CD8-positive, alpha-beta memory T cell (primary cell): ENCODE measurements at regions not wholly inside any gene's neighbourhood (a gene's known extent, or its start where the extent isn't known, plus 50 kb on each side); places are given as distances from the start of the nearest gene placed in this dataset.

Experiments
- CTCF ChIA-PET: fragments of 350-600 bp; sonication (Branson Sonifier 250); formaldehyde crosslinking; loops from one replicate; lab custom pipeline; 2021; ENCODE audit warnings: antibody characterized with exemption; lab: Charles Lee
- POLR2A ChIA-PET: fragments of 350-600 bp; sonication (Branson Sonifier 250); formaldehyde crosslinking; loops from one replicate; lab custom pipeline; 2021; ENCODE audit warnings: antibody characterized with exemption; lab: Charles Lee
- DNase-seq, 5 donors: peaks; one replicate each; pipeline versions ENCODE4 v3.0.0 to v3.0.0-alpha.2; 2020 to 2022; ENCODE audit warnings: mixed read lengths in 1 of 5
- H3K27ac ChIP-seq: one replicate; pipeline ENCODE4 v1.7.0; 2013; ENCODE audit warnings: low read depth, mild to moderate bottlenecking, low read length, moderate library complexity
- H3K27me3 ChIP-seq: 2 replicates; pipeline ENCODE4 v1.7.0; 2013; ENCODE audit warnings: low read length, mild to moderate bottlenecking; ENCODE audit not compliant: insufficient read depth, poor library complexity, severe bottlenecking
- H3K36me3 ChIP-seq: 2 replicates; pipeline ENCODE4 v1.7.0; 2013; ENCODE audit warnings: mild to moderate bottlenecking, low read length, moderate library complexity; ENCODE audit not compliant: insufficient read depth
- H3K4me1 ChIP-seq: 2 replicates; pipeline ENCODE4 v1.7.0; 2013; ENCODE audit warnings: mild to moderate bottlenecking, low read length, moderate library complexity; ENCODE audit not compliant: insufficient read depth
- H3K4me3 ChIP-seq: 2 replicates; pipeline ENCODE4 v1.7.0; 2013; ENCODE audit warnings: mild to moderate bottlenecking, low read length
- H3K9me3 ChIP-seq: 2 replicates; pipeline ENCODE4 v1.7.0; 2013; ENCODE audit warnings: mild to moderate bottlenecking, low read length
- H3K27ac Mint-ChIP-seq, 8 donors: one replicate each; pipeline ENCODE4 v1.8.0; 2020 to 2021; ENCODE audit warnings: mixed read lengths in 8 of 8, mild to moderate bottlenecking in 6 of 8, inconsistent platforms in 3 of 8, moderate library complexity in 3 of 8
- H3K27me3 Mint-ChIP-seq, 2 donors: one replicate each; pipeline ENCODE4 v1.8.0; 2020 to 2021; ENCODE audit warnings: mixed read lengths in 2 of 2, mild to moderate bottlenecking in 1 of 2, moderate library complexity in 1 of 2
- H3K36me3 Mint-ChIP-seq, 3 donors: one replicate each; pipeline ENCODE4 v1.8.0; 2020 to 2021; ENCODE audit warnings: mixed read lengths in 3 of 3, inconsistent platforms in 1 of 3, mild to moderate bottlenecking in 1 of 3
- H3K4me1 Mint-ChIP-seq, 3 donors: one replicate each; pipeline ENCODE4 v1.8.0; 2020 to 2021; ENCODE audit warnings: mixed read lengths in 3 of 3, inconsistent platforms in 1 of 3, mild to moderate bottlenecking in 1 of 3
- H3K4me3 Mint-ChIP-seq, 7 donors: one replicate each; pipeline ENCODE4 v1.8.0; 2020 to 2021; ENCODE audit warnings: mixed read lengths in 7 of 7, mild to moderate bottlenecking in 6 of 7, moderate library complexity in 4 of 7, inconsistent platforms in 2 of 7
- H3K9me3 Mint-ChIP-seq, 5 donors: one replicate each; pipeline ENCODE4 v1.8.0; 2020 to 2022; ENCODE audit warnings: mixed read lengths in 5 of 5, mild to moderate bottlenecking in 3 of 5, moderate library complexity in 2 of 5, inconsistent platforms in 1 of 5

GRCh38 chr7:42479816-42480633 is 243.0 kb upstream of the GLI3 start:
- H3K4me1 Mint-ChIP-seq, result no peaks in the 10 kb centered on the region
- H3K27me3 Mint-ChIP-seq, result no peaks in the 10 kb centered on the region
- Histone ChIP-seq H3K36me3 (no peaks in the 10 kb centered on the region), H3K27me3 (no peaks in the 10 kb centered on the region), H3K9me3 (no peaks in the 10 kb centered on the region), H3K4me3 (no peak overlapping the region), H3K27ac (no peak overlapping the region), H3K4me1 (no peaks in the 10 kb centered on the region)
- H3K4me3 Mint-ChIP-seq, result no peak overlapping the region
- no peak overlapping the region for H3K27ac Mint-ChIP-seq
- ChIA-PET POLR2A (no interaction called here), CTCF (no interaction called here)
- no peak for DNase-seq
- peaks cover 0 to 6% (median 2%) of the 10 kb centered on the region in 5 donors for H3K9me3 Mint-ChIP-seq
- H3K36me3 Mint-ChIP-seq, result no peaks in the 10 kb centered on the region

- Histone ChIP-seq H3K4me3 (no peak overlapping the region), H3K27me3 (no peaks in the 10 kb centered on the region), H3K36me3 (no peaks in the 10 kb centered on the region), H3K4me1 (no peaks in the 10 kb centered on the region), H3K9me3 (no peaks in the 10 kb centered on the region), H3K27ac (no peak overlapping the region)
- Mint-ChIP-seq H3K27ac (no peak overlapping the region), H3K36me3 (no peaks in the 10 kb centered on the region), H3K4me1 (no peaks in the 10 kb centered on the region), H3K9me3 (peaks cover 0 to 6% (median 2%) of the 10 kb centered on the region in 5 donors), H3K27me3 (no peaks in the 10 kb centered on the region), H3K4me3 (no peak overlapping the region)
- ChIA-PET CTCF (no interaction called here), POLR2A (no interaction called here)
- no peak for DNase-seq
Measured at GRCh38 chr7:42479452-42479815, 242.4 kb upstream of the GLI3 start.

GRCh38 chr7:42478717-42479116 is 241.7 kb upstream of the GLI3 start:
- ChIA-PET CTCF (no interaction called here), POLR2A (no interaction called here)
- no peak overlapping the region for H3K27ac Mint-ChIP-seq
- no peaks in the 10 kb centered on the region for H3K36me3 ChIP-seq
- H3K27ac ChIP-seq, result no peak overlapping the region
- H3K4me3 Mint-ChIP-seq, result no peak overlapping the region
- H3K9me3 Mint-ChIP-seq, result peaks cover 0 to 8% (median 2%) of the 10 kb centered on the region in 5 donors
- H3K36me3 Mint-ChIP-seq, result no peaks in the 10 kb centered on the region
- no peaks in the 10 kb centered on the region for H3K4me1 Mint-ChIP-seq
- DNase-seq, result no peak
- no peak overlapping the region for H3K4me3 ChIP-seq
- H3K27me3 Mint-ChIP-seq, result no peaks in the 10 kb centered on the region
- no peaks in the 10 kb centered on the region for H3K9me3 ChIP-seq
- no peaks in the 10 kb centered on the region for H3K27me3 ChIP-seq
- H3K4me1 ChIP-seq, result no peaks in the 10 kb centered on the region

GRCh38 chr7:42476255-42476654 is 239.2 kb upstream of the GLI3 start:
- no peak overlapping the region for H3K27ac Mint-ChIP-seq
- H3K4me1 Mint-ChIP-seq, result no peaks in the 10 kb centered on the region
- H3K36me3 ChIP-seq, result no peaks in the 10 kb centered on the region
- no peak for DNase-seq
- no peak overlapping the region for H3K4me3 Mint-ChIP-seq
- H3K4me3 ChIP-seq, result no peak overlapping the region
- CTCF ChIA-PET, result no interaction called here
- no peaks in the 10 kb centered on the region for H3K9me3 ChIP-seq
- no peak overlapping the region for H3K27ac ChIP-seq
- H3K36me3 Mint-ChIP-seq, result no peaks in the 10 kb centered on the region
- H3K27me3 ChIP-seq, result no peaks in the 10 kb centered on the region
- peaks cover 0 to 7% (median 2%) of the 10 kb centered on the region in 5 donors for H3K9me3 Mint-ChIP-seq
- H3K4me1 ChIP-seq, result no peaks in the 10 kb centered on the region
- POLR2A ChIA-PET, result no interaction called here
- H3K27me3 Mint-ChIP-seq, result peaks cover 0 to 1% of the 10 kb centered on the region in 2 donors

GRCh38 chr7:42475082-42475481 is 238.1 kb upstream of the GLI3 start:
- Mint-ChIP-seq H3K4me1 (no peaks in the 10 kb centered on the region), H3K36me3 (no peaks in the 10 kb centered on the region), H3K9me3 (peaks cover 0 to 7% (median 2%) of the 10 kb centered on the region in 5 donors), H3K27ac (no peak overlapping the region), H3K4me3 (no peak overlapping the region), H3K27me3 (peaks cover 0 to 1% of the 10 kb centered on the region in 2 donors)
- no peaks in the 10 kb centered on the region for H3K27me3 ChIP-seq
- H3K4me1 ChIP-seq, result no peaks in the 10 kb centered on the region
- no peak for DNase-seq
- no peak overlapping the region for H3K27ac ChIP-seq
- ChIA-PET CTCF (no interaction called here), POLR2A (no interaction called here)
- no peak overlapping the region for H3K4me3 ChIP-seq
- no peaks in the 10 kb centered on the region for H3K9me3 ChIP-seq
- H3K36me3 ChIP-seq, result no peaks in the 10 kb centered on the region

GRCh38 chr7:42473099-42473498 is 236.1 kb upstream of the GLI3 start:
- no peaks in the 10 kb centered on the region for H3K27me3 ChIP-seq
- no peaks in the 10 kb centered on the region for H3K4me1 ChIP-seq
- H3K27ac ChIP-seq, result no peak overlapping the region
- H3K36me3 ChIP-seq, result no peaks in the 10 kb centered on the region
- H3K9me3 ChIP-seq, result no peaks in the 10 kb centered on the region
- Mint-ChIP-seq H3K27me3 (peaks cover 0 to 1% of the 10 kb centered on the region in 2 donors), H3K9me3 (peaks cover 0 to 5% (median 3%) of the 10 kb centered on the region in 5 donors), H3K4me1 (no peaks in the 10 kb centered on the region), H3K36me3 (no peaks in the 10 kb centered on the region), H3K4me3 (no peak overlapping the region), H3K27ac (peak overlapping the region in 1 of 8 donors; percentile 23)
- POLR2A ChIA-PET, result no interaction called here
- CTCF ChIA-PET, result no interaction called here
- no peak overlapping the region for H3K4me3 ChIP-seq
- no peak for DNase-seq

- peaks cover 0 to 1% of the 10 kb centered on the region in 2 donors for H3K27me3 Mint-ChIP-seq
- H3K9me3 Mint-ChIP-seq, result peaks cover 0 to 6% (median 2%) of the 10 kb centered on the region in 5 donors
- Histone ChIP-seq H3K4me3 (no peak overlapping the region), H3K27ac (no peak overlapping the region), H3K27me3 (no peaks in the 10 kb centered on the region), H3K9me3 (no peaks in the 10 kb centered on the region), H3K4me1 (no peaks in the 10 kb centered on the region), H3K36me3 (no peaks in the 10 kb centered on the region)
- H3K4me1 Mint-ChIP-seq, result no peaks in the 10 kb centered on the region
- POLR2A ChIA-PET, result no interaction called here
- no peak overlapping the region for H3K4me3 Mint-ChIP-seq
- no peak overlapping the region for H3K27ac Mint-ChIP-seq
- H3K36me3 Mint-ChIP-seq, result no peaks in the 10 kb centered on the region
- no peak for DNase-seq
- CTCF ChIA-PET, result no interaction called here
Measured at GRCh38 chr7:42471573-42472174, 234.7 kb upstream of the GLI3 start.

- Histone ChIP-seq H3K4me1 (no peaks in the 10 kb centered on the region), H3K9me3 (no peaks in the 10 kb centered on the region), H3K4me3 (no peak overlapping the region), H3K36me3 (no peaks in the 10 kb centered on the region), H3K27me3 (no peaks in the 10 kb centered on the region), H3K27ac (no peak overlapping the region)
- CTCF ChIA-PET, result no interaction called here
- no peak overlapping the region for H3K4me3 Mint-ChIP-seq
- H3K4me1 Mint-ChIP-seq, result no peaks in the 10 kb centered on the region
- no peaks in the 10 kb centered on the region for H3K36me3 Mint-ChIP-seq
- H3K27me3 Mint-ChIP-seq, result peaks cover 0 to 1% of the 10 kb centered on the region in 2 donors
- POLR2A ChIA-PET, result no interaction called here
- peaks cover 0 to 8% (median 2%) of the 10 kb centered on the region in 5 donors for H3K9me3 Mint-ChIP-seq
- H3K27ac Mint-ChIP-seq, result no peak overlapping the region
- DNase-seq, result no peak
Measured at GRCh38 chr7:42469341-42469740, 232.3 kb upstream of the GLI3 start.
